Central memory CD8-positive, alpha-beta T cell (primary cell): ENCODE measurements at regions not wholly inside any gene's neighbourhood (a gene's known extent, or its start where the extent isn't known, plus 50 kb on each side); places are given as distances from the start of the nearest gene placed in this dataset.
"Not testable (repeated sequence)": the region's sequence is repeated elsewhere in the genome, so short reads cannot be mapped to it uniquely, and the experiment has no call there.

Source experiments
- ATAC-seq: fragments of 150-1000 bp; cut with Tn5 transposase; replicated peaks from 2 replicates; pipeline ENCODE4 v1.10.0; 2022; ENCODE audit warnings: mild to moderate bottlenecking, moderate FRiP score, moderate number of reproducible peaks; ENCODE audit not compliant: poor library complexity, severe bottlenecking; ENCODE audit errors: extremely low read depth
- DNase-seq, 2 donors: peaks; one replicate each; pipeline ENCODE4 v3.0.0; 2021; ENCODE audit warnings: low spot score in 2 of 2
- H3K27ac Mint-ChIP-seq: one replicate; pipeline ENCODE4 v1.8.0; 2022; ENCODE audit warnings: low read depth, mild to moderate bottlenecking, moderate library complexity, mixed read lengths
- H3K27me3 Mint-ChIP-seq: one replicate; pipeline ENCODE4 v1.8.0; 2022; ENCODE audit warnings: mixed read lengths
- H3K36me3 Mint-ChIP-seq: one replicate; pipeline ENCODE4 v1.8.0; 2022; ENCODE audit warnings: mild to moderate bottlenecking, moderate library complexity, mixed read lengths; ENCODE audit not compliant: insufficient read depth
- H3K4me1 Mint-ChIP-seq: one replicate; pipeline ENCODE4 v1.8.0; 2022; ENCODE audit warnings: mixed read lengths
- H3K4me3 Mint-ChIP-seq: one replicate; pipeline ENCODE4 v1.8.0; 2022; ENCODE audit warnings: mild to moderate bottlenecking, moderate library complexity, mixed read lengths
- H3K9me3 Mint-ChIP-seq: one replicate; pipeline ENCODE4 v1.8.0; 2022; ENCODE audit warnings: mixed read lengths

DNA sequence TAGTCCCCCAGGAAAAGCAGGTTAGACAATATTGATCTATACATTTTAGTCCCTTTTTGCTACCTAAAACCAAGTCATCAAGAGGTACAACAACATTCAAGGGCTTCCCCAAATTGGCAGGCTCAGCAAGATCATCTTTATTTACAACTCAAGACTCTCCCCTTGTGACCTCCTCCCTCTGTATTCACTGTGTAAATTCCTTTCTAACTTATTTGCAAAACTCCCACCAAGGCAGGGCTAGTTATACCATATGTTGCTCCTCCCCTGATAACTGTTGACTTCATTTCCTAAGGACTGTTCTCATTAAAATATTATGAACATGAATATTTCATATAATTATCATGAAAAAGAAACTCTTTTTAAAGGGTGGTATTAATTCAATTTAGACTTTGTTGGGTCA lies 275.6 kb downstream of the DTHD1 start:
- no peak overlapping the region for H3K27ac Mint-ChIP-seq

DNA sequence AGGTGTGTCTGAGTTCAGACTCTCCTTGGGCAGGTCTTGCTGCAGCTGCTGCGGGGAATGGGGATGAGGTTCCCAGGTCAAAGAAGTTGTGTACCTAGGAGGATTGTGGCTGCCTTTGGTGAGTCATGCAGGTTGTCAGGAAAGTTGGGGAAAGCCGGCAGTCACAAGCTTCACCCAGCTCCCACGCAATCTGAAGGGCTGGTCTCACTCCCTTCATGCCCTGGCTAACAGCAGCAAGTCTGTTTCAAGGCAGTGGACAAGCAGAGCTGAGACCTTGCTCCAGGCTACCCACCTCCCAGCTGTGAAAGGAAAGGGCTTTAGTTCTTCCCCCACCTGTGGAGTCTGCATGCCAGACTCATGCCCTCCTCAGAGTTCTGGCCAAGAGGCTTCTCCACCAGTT lies 287.2 kb downstream of the DTHD1 start:
- Mint-ChIP-seq H3K4me1 (no peaks in the 10 kb centered on the region), H3K27me3 (peaks cover 38% of the 10 kb centered on the region), H3K4me3 (no peak overlapping the region), H3K27ac (no peak overlapping the region), H3K36me3 (peaks cover 4% of the 10 kb centered on the region), H3K9me3 (peaks cover 12% of the 10 kb centered on the region)
- no peak for ATAC-seq
- DNase-seq, result no peak

More for the DNA sequence above, 275.6 kb downstream of the DTHD1 start:
- no peaks in the 10 kb centered on the region for H3K9me3 Mint-ChIP-seq
- no peak for ATAC-seq
- no peaks in the 10 kb centered on the region for H3K4me1 Mint-ChIP-seq
- H3K4me3 Mint-ChIP-seq, result no peak overlapping the region
- no peaks in the 10 kb centered on the region for H3K36me3 Mint-ChIP-seq
- no peak for DNase-seq
- H3K27me3 Mint-ChIP-seq, result peaks cover 7% of the 10 kb centered on the region

DNA sequence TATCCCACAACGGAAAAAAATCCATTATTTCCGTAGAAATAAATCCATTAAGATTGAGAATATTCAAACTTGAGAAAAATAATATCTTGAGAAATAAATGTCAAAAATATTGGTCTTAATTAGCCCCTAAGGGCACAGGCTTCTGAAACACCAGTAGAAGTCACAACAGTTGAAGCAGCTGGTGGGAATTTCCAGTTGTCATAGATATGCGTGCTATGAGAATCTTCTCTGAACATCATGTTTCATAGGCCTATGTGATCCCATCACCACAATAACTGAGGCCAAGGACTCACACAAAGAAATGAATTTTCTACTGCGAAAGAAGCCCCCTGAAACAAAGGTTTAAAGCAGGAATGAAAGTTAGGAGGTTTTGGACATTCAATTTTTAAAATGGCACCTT lies 292.0 kb downstream of the DTHD1 start:
- H3K4me1 Mint-ChIP-seq, result no peaks in the 10 kb centered on the region

DNA sequence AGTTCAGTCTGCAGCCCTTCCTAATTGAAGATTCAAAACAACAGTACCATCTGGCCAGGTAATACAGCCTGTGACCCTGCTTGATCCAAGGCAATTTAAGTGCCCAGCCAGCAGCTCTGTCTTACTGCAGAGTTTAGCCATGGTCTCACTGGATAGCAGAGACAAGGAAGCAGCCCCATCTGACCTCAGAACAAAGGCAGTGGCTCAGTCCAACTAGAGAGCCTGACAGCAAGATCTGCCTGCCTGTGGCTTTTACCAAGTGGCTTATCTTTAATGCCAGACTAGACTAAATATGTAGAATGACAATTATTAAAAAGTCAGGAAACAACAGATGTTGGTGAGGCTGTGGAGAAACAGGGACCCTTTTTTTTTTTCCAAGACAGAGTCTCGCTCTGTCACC lies 293.4 kb downstream of the DTHD1 start:
- DNase-seq (no peak), ATAC-seq (no peak)
- peaks cover 4% of the 10 kb centered on the region for H3K27me3 Mint-ChIP-seq
- peaks cover 13% of the 10 kb centered on the region for H3K9me3 Mint-ChIP-seq
- H3K36me3 Mint-ChIP-seq, result peaks cover 3% of the 10 kb centered on the region
- H3K4me3 Mint-ChIP-seq, result no peak overlapping the region
- no peaks in the 10 kb centered on the region for H3K4me1 Mint-ChIP-seq
- H3K27ac Mint-ChIP-seq, result no peak overlapping the region

More for the DNA sequence above, 292.0 kb downstream of the DTHD1 start:
- Mint-ChIP-seq H3K9me3 (peaks cover 17% of the 10 kb centered on the region), H3K4me3 (no peak overlapping the region), H3K27me3 (peaks cover 18% of the 10 kb centered on the region), H3K36me3 (peaks cover 1% of the 10 kb centered on the region), H3K27ac (no peak overlapping the region)
- DNase-seq (no peak), ATAC-seq (no peak)

DNA sequence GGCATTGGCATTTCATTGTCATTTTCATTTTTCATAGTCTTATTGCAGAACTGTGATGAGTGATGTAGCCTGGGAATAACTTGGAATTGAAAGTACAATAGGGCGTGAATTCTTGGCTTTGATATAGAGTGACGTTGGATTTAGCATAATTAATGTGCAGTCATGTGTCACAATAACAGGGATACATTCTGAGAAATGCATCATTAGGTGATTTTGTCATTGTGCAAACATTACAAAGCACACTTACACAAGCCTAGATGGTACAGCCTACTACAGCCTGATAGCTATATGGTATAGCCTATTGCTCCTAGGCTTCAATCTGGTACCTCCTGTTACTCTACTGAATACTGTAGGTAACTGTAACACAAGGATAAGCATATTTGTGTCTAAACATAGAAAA lies 300.8 kb downstream of the DTHD1 start:
- H3K4me1 Mint-ChIP-seq, result no peaks in the 10 kb centered on the region
- no peak overlapping the region for H3K27ac Mint-ChIP-seq
- no peaks in the 10 kb centered on the region for H3K27me3 Mint-ChIP-seq
- H3K4me3 Mint-ChIP-seq, result no peak overlapping the region
- ATAC-seq, result no peak
- DNase-seq, result no peak
- H3K9me3 Mint-ChIP-seq, result no peaks in the 10 kb centered on the region
- peaks cover 2% of the 10 kb centered on the region for H3K36me3 Mint-ChIP-seq

DNA sequence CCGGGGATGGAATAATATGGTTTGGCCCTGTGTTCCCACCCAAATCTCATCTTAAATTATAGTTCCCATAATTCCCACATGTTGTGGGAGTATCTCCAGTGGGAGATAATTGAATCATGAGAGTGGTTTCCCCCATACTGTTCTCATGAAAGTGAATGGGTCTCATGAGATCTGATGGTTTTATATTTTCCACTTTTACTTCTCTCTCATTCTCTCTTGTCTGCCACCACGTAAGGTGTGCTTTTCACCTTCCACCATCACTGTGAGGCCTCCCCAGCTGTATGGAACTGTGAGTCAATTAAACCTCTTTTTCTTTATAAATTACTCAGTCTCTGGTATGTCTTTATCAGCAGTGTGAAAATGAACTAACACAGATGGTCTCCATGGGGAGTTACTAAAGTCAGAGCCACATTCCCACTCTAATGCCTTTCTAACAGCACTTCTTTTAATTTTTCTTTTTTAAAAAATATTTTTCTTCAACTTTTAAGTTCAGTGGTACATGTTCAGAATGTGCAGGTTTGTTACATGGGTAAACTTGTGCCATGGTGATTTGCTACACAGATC lies 306.6 kb downstream of the DTHD1 start:
- Mint-ChIP-seq H3K27ac (no peak overlapping the region), H3K4me3 (no peak overlapping the region), H3K9me3 (no peaks in the 10 kb centered on the region), H3K36me3 (no peaks in the 10 kb centered on the region), H3K27me3 (no peaks in the 10 kb centered on the region), H3K4me1 (no peaks in the 10 kb centered on the region)
- no peak for ATAC-seq
- DNase-seq, result no peak

DNA sequence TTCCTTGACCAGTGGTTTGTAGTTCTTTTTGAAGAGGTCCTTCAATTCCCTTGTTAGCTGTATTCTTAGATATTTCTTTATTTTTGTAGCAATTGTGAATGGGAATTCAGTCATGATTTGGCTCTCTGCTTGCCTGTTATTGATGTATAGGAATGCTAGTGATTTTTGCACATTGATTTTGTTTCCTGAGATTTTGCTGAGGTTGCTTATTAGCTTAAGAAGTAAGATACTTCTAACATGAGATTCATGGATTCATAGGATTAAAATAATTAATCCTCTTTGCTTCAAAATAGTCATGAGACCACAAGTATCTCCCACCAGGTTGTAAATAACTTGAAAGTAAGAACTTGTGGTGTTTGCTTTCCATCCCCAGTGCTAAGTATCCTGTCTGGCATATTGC lies 308.9 kb downstream of the DTHD1 start:
- no peak overlapping the region for H3K4me3 Mint-ChIP-seq
- no peaks in the 10 kb centered on the region for H3K4me1 Mint-ChIP-seq
- H3K27me3 Mint-ChIP-seq, result no peaks in the 10 kb centered on the region
- DNase-seq, result no peak
- no peaks in the 10 kb centered on the region for H3K9me3 Mint-ChIP-seq
- peaks cover 1% of the 10 kb centered on the region for H3K36me3 Mint-ChIP-seq
- ATAC-seq, result no peak
- no peak overlapping the region for H3K27ac Mint-ChIP-seq

DNA sequence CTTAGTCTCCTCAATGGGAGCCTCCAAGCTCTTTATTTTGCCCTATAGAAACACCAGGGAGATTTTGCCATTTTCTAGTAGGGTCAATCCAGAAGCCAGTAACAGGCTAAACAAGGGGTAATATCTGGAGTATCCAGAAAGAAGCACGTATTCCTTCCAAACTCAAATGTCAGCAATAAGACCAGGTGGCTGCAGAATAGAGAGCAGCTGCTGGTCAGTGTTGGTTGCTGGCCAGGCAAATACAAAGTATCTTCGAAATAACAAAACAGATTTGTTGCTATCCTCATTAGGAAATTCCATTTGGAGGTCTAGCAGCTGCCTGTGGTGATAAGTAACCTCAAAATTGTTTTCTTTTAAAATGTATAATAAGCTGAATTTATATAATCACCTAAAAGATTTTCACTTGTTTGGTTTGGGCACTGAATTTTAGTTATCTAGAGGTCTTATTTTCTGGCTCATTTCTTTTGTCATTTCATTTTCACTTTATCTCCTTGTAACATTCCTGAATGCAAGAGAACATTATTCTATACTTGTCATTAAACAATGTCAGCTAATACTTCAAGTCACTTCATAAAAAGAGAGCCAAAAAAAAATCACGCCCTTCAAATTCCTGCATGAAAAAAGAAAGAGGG lies 320.6 kb downstream of the DTHD1 start:
- Mint-ChIP-seq H3K4me3 (no peak overlapping the region), H3K27ac (no peak overlapping the region), H3K4me1 (no peaks in the 10 kb centered on the region), H3K9me3 (no peaks in the 10 kb centered on the region), H3K36me3 (no peaks in the 10 kb centered on the region), H3K27me3 (no peaks in the 10 kb centered on the region)
- no peak for DNase-seq
- ATAC-seq, result no peak

DNA sequence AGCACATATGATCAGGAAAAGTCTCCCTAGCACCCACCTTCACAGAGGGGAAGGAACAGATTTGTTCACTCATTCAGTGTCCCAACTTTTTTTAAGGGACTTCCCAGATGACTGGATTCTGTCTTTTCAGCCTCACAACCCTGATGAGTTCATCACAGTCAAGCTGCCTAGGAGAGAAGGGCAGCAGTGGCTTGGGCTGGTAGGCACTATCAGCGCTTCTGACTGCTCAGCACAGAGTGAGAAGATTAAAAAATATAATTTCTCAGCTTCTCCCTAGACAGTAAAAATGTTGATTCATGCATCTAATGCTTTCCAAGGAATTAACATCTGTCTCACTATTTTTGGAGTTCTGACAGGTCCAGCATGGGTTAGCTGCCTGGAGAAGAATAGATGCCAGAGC lies 328.2 kb downstream of the DTHD1 start:
- H3K27me3 Mint-ChIP-seq, result no peaks in the 10 kb centered on the region
- peaks cover 11% of the 10 kb centered on the region for H3K9me3 Mint-ChIP-seq
- H3K36me3 Mint-ChIP-seq, result no peaks in the 10 kb centered on the region
- no peak for ATAC-seq
- no peak overlapping the region for H3K4me3 Mint-ChIP-seq
- H3K27ac Mint-ChIP-seq, result no peak overlapping the region
- no peak for DNase-seq
- H3K4me1 Mint-ChIP-seq, result no peaks in the 10 kb centered on the region

DNA sequence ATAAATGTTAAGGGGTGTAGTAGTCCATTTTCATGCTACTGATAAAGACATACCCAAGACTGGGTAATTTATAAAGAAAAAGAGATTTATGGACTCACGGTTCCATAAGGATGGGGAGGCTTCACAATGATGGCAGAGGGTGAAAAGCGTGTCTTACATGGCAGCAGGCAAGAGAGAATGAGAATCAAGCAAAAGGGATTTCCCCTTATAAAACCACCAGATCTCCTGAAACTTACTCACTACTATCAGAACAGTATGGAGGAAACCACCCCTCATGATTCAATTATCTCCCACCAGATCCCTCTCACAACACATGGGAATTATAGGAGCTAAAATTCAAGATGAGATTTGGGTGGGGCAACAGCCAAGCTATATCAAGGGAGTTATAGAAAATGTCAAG lies 329.2 kb downstream of the DTHD1 start:
- H3K27me3 Mint-ChIP-seq, result no peaks in the 10 kb centered on the region
- H3K4me1 Mint-ChIP-seq, result no peaks in the 10 kb centered on the region
- H3K36me3 Mint-ChIP-seq, result no peaks in the 10 kb centered on the region
- ATAC-seq (no peak), DNase-seq (no peak)
- H3K27ac Mint-ChIP-seq, result no peak overlapping the region
- no peak overlapping the region for H3K4me3 Mint-ChIP-seq
- peaks cover 11% of the 10 kb centered on the region for H3K9me3 Mint-ChIP-seq

DNA sequence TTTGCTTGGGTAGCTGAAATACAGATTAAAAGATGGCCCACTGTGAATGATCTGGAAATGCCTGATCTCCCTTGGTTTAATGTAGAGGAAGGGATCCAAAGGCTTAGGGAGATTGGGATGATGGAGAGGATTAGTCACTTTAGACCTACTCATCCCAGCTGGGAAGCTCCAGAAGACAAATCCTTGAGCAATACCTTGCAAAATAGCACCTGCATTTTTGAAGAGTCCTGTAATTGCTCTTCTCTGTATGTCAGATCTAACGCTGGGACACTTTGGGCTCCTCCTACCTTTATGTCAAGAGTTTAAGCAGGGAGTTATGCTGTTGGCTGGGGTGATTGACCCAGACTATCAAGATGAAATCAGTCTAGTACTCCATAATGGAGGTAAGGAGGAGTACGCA lies 331.7 kb downstream of the DTHD1 start:
- H3K27ac Mint-ChIP-seq, result not testable (repeated sequence)

DNA sequence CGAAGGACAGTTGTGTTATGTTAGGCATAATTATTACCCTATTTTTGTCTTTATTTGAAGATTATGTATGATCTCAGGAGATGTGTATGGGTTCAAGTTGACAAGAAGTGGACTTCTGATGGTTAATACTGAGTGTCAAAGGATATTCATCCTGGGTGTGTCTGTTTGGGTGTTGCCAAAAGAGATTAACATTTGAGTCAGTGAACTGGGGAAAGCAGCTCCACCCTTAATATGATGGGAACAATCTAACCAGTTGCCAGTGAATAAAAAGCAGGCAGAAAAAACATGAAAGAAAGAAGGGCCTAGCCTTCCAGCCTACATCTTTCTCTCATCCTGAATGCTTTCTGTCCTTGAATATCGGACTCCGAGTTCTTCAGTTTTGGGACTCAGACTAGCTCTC lies 332.6 kb downstream of the DTHD1 start:
- Mint-ChIP-seq H3K27me3 (no peaks in the 10 kb centered on the region), H3K9me3 (peaks cover 11% of the 10 kb centered on the region), H3K4me1 (no peaks in the 10 kb centered on the region), H3K4me3 (no peak overlapping the region), H3K27ac (no peak overlapping the region), H3K36me3 (no peaks in the 10 kb centered on the region)
- DNase-seq (no peak), ATAC-seq (no peak)

More for the DNA sequence above, 331.7 kb downstream of the DTHD1 start:
- not testable (repeated sequence) for H3K36me3 Mint-ChIP-seq, ATAC-seq, H3K27me3 Mint-ChIP-seq, DNase-seq, H3K4me3 Mint-ChIP-seq, H3K4me1 Mint-ChIP-seq
- peaks cover 11% of the 10 kb centered on the region for H3K9me3 Mint-ChIP-seq

DNA sequence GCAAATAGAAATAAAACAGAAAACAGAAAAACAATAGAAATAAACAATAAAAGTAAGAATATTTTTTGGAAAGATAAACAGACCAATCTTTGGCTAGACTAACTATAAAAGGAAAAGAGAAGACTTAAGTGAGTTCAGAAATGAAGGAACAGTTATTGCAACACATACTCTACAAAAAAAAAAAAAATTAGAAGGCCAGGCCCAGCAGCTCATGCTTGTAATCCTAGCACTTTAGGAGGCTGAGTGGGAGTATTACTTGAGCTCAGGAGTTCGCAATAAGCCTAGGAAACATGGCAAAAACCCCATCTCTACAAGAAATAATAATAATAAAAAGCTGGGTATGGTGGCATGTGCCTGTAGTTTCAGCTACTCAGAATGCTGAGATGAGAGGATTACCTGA lies 336.7 kb downstream of the DTHD1 start:
- Mint-ChIP-seq H3K36me3 (no peaks in the 10 kb centered on the region), H3K4me1 (no peaks in the 10 kb centered on the region), H3K4me3 (no peak overlapping the region), H3K9me3 (no peaks in the 10 kb centered on the region), H3K27ac (no peak overlapping the region), H3K27me3 (no peaks in the 10 kb centered on the region)
- DNase-seq (no peak), ATAC-seq (no peak)
